SK-N-MC (cell line): ENCODE measurements at regions not wholly inside any gene's neighbourhood (a gene's known extent, or its start where the extent isn't known, plus 50 kb on each side); places are given as distances from the start of the nearest gene placed in this dataset.

Experiments used
- EZH2 ChIP-seq: fragments of 200-600 bp; sonication (generic); IDR thresholded peaks from one replicate; pipeline ENCODE4 v1.6.1; 2017; ENCODE audit warnings: antibody characterized with exemption
- FOXP2 ChIP-seq: optimal IDR thresholded peaks from 2 replicates; pipeline ENCODE3; 2011; ENCODE audit warnings: mild to moderate bottlenecking, moderate library complexity; ENCODE audit not compliant: insufficient read depth; ENCODE audit errors: extremely low read length, control extremely low read depth
- POLR2AphosphoS5 ChIP-seq: IDR thresholded peaks from 2 replicates; pipeline ENCODE4 v1.6.1; 2012; ENCODE audit warnings: mild to moderate bottlenecking, low read depth, low read length, borderline replicate concordance

DNA sequence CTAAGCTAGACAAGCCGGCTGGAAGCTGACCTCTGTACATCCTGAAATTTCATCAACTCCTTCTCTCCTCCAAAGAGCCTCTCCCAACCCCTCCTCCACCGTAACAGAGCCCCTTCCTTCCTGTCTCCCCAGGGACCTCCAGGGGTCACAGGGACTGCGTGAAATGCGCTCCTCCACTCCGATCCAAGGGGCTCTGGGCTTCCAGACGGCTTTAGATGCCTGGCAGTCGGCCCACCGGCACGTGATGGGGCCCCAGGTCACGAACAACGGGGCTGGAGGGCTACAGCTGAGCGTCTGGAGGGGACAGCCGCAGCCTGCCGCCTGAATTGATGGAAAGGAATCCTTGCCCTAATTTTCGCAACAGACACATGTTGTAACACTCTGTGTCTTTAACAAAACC is 264.1 kb downstream of the MN1 start:
- TF ChIP-seq EZH2 = no peak
- no peak for TF ChIP-seq POLR2AphosphoS5
- TF ChIP-seq FOXP2 = no peak
